ENCODE measurements at regions not wholly inside any gene's neighbourhood (a gene's known extent, or its start where the extent isn't known, plus 50 kb on each side); places are given as distances from the start of the nearest gene placed in this dataset.

DNA sequence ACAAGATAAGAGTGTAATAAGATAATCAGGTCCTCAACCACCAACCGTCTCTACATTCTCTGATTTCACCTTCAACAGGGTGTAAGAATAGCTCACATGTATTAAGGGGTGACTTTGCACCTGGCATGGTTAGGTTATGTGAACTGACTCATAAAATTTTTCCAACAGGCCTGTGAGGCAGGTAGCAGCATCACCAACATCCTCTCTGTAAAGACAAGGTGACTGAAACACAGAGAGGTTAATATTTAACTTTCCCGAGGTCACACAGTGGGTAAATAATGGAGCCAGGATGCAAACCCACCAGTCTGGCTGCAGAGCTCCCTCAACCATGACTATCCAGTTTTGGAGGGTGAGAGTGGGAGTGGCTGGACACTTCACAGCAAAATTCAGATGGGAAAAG, 317.2 kb downstream of the C16orf95 start:
- no peak for TF ChIP-seq CREM (CRISPR knock-in tag; IDR thresholded peaks at IDR 0.05)
- TF ChIP-seq, protein P1, sequence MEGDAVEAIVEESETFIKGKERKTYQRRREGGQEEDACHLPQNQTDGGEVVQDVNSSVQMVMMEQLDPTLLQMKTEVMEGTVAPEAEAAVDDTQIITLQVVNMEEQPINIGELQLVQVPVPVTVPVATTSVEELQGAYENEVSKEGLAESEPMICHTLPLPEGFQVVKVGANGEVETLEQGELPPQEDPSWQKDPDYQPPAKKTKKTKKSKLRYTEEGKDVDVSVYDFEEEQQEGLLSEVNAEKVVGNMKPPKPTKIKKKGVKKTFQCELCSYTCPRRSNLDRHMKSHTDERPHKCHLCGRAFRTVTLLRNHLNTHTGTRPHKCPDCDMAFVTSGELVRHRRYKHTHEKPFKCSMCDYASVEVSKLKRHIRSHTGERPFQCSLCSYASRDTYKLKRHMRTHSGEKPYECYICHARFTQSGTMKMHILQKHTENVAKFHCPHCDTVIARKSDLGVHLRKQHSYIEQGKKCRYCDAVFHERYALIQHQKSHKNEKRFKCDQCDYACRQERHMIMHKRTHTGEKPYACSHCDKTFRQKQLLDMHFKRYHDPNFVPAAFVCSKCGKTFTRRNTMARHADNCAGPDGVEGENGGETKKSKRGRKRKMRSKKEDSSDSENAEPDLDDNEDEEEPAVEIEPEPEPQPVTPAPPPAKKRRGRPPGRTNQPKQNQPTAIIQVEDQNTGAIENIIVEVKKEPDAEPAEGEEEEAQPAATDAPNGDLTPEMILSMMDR (IDR thresholded peaks at IDR 0.05), result no peak
- no peak for TF ChIP-seq CREB1 (CRISPR knock-in tag; IDR thresholded peaks at IDR 0.05)
- TF ChIP-seq, protein P2, sequence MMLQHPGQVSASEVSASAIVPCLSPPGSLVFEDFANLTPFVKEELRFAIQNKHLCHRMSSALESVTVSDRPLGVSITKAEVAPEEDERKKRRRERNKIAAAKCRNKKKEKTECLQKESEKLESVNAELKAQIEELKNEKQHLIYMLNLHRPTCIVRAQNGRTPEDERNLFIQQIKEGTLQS (CRISPR knock-in tag; conservative IDR thresholded peaks at IDR 0.05), result no peak
- TF ChIP-seq ESRRA (CRISPR knock-in tag; IDR thresholded peaks at IDR 0.05; ENCODE audit: borderline replicate concordance), result no peak
- TF ChIP-seq ZSCAN18 (CRISPR knock-in tag; IDR thresholded peaks at IDR 0.05), result no peak
- no peak for TF ChIP-seq USF2 (CRISPR knock-in tag; IDR thresholded peaks at IDR 0.05)
